Renal cortex interstitium (tissue), 11 donors: ENCODE measurements at regions not wholly inside any gene's neighbourhood (a gene's known extent, or its start where the extent isn't known, plus 50 kb on each side); places are given as distances from the start of the nearest gene placed in this dataset.

Experiments used
- DNase-seq, 11 donors: peaks; one replicate each; pipeline ENCODE4 v3.0.0-alpha.2; 2013; ENCODE audit warnings: low read depth in 9 of 11, low spot score in 4 of 11; ENCODE audit errors: extremely low read depth in 1 of 11

GRCh38 chr22:48948575-48949170 lies 879.0 kb downstream of the BRD1 start:
- DNase-seq, result no peak

DNA sequence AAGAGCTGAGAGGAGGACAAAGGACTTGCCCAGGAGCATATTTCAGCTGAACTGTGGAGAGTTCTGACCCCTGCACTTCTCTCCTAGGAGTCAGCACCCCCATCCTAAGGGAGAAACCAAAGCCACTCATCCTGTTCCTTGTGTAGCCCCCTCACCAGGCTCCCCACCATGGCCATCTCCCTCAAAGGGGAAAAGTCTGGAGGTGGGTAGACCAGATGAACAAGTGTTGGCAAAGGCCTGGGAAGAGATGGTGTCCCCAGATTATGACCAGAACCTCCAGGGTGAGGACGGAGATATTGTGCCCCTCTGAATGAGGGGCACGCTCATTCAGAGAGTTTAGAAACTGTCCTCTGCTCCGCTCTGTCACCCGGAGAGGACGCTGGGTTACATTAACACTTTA lies 880.0 kb downstream of the BRD1 start:
- DNase-seq, result no peak

GRCh38 chr22:48945621-48946458 lies 881.8 kb downstream of the BRD1 start:
- no peak for DNase-seq

GRCh38 chr22:48944751-48945620 lies 882.7 kb downstream of the BRD1 start:
- DNase-seq, result no peak

- DNase-seq, result no peak
Measured at GRCh38 chr22:48944433-48944750, 883.3 kb downstream of the BRD1 start.

DNA sequence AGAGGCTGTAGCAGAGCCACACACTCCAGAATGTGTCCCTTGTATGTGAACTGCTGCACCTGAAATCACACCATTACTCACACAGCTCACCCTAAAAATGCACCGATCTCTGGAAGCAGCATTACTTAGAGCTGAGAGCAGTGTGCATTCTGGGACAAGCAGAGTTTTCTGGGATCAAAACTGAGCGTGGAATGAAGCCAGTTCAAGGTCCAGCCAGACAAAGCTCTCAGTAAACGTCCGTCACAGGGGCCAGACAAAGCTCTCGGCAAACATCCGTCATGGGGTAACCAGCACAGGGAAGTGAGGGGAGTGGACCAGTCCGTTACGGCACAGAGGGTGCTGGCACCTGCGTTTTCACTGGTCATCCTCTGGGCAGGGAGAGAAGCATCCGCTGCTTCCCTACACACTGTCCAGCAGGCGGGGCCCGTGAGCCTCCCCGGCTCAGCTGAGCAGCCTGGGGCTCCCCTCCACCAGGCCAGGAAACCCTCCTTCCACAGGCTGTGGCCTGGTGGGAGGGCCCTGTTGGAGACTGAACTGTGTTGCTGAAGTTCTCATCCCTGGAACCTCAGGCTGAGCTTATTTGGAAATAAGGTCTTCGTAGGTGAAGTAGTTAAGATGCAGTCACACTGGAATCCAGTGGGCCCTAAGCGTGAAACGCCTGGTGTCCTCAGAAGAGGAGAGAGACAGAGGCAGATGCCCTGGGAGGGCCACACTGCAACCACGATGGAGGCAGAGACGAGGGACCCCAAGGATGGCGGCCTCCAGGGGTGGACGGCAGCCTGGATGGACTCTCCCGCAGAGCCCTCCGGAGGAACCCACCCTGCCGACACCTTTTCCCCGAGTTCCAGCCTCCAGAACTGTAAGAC lies 883.9 kb downstream of the BRD1 start:
- no peak for DNase-seq

DNA sequence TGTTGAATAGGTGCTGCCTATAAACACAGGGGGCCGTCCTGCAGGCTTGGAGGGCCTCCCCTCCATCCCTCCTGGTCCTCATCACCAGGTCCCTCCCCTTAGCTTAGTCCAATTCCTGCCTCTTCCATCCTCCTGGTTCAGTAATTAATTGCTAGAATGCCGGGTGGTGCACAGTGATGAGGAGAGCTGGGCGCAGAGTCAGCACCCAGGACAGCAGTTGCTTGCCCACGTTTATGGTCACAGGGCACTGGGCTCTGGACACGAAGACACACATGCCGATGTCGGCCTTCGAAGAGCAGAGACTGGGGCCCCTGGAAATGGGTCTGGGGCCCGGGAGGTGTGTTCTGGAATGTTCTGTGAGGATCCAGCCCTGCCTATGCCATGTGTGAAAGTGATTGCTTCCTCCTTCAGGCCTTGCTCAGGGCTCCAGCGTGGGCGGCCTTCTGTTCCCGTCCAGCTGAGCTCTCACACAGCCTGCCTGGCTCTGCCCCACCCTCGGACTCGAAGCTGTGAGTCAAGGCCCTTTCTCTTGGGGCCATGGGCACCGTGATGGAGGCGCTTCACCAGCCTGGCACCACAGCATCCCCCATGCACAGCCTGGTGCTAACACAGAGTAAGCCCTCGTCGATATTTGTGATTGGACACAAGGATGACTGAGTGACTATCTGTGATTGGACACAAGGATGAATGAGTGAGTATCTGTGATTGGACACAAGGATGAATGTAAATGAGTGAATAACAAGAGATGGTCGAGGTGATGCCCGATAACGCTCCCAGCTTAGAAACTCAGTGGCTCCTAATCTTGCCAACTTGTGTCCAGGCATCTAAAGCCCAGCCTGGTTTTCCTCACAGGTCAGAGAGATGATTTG lies 884.7 kb downstream of the BRD1 start:
- no peak for DNase-seq

- no peak for DNase-seq
Measured at GRCh38 chr22:48941903-48942575, 885.6 kb downstream of the BRD1 start.

- DNase-seq, result no peak
Measured at GRCh38 chr22:48941033-48941902, 886.4 kb downstream of the BRD1 start.

GRCh38 chr22:48940266-48941032 lies 887.2 kb downstream of the BRD1 start:
- no peak for DNase-seq

DNA sequence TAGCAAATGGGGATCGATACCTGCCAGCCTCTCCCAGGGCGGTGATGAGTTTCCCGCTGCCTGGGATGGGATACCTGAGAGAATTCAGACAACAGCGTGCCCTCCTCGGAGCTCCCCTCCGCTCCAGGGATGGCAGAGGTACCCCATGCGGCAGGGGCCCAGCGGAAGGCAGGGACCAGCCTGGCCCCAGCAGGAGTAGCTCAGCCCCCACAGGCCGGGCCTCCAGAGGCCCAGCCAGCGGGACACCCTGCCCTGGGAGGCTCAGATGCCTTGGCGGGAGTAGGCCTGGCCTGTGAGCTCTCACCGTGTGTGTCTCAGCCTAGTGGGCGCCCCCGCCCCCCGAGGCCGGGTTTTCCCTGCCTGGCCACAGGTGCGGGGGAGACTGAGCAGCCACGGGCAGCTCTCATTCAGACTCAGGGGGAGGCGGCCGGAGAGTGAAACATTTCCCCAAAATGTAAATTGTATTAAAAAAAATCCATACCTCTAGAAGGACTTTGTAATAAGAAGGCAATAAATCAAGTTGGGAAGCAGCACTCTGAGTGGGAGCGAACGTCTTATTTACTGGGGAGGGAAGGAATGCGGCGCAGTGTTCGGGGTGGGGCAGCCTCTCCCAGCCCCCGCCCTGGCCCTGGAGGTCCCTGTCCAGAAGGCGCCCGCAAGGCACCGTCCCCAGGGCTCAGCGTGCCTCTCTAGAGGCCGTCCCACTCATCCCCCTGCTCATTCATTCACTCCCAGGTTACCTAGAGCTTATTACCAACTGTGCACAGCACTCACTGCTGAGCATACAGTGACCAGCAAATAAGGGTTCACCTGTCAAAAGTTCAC lies 888.0 kb downstream of the BRD1 start:
- DNase-seq, result peak in 1 of 11 donors; percentile 35

- DNase-seq, result no peak
Measured at GRCh38 chr22:48938741-48939140, 888.9 kb downstream of the BRD1 start.

DNA sequence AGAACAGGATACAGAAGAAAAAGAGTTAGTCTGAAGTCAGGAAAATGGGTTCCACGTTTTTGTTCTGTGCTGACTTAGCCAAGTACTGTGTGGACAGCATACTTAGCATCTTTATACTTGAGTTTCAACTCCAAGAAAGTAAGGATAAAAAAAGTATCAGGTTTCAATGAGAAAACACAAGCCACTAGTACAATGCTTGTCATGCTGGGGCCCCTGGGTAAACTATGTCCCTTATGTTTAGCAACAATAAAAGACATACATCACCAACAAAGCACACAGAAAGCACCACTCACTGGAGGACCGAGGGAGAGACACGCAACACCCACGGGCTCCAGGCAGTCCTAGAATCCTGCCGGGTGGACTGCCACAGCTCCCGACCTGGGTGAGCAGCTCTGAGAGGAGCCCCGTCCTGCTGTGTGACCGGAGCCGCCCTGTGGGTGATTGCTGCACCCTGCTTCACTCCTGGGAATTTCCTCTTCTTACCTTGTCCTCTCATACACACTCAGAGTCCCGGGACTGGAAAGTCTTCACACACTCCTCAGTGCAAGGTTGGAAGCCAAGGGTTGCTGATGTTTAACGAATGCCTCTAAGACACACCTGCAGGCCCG lies 890.5 kb downstream of the BRD1 start:
- no peak for DNase-seq

- DNase-seq, result no peak
Measured at GRCh38 chr22:48936391-48936790, 891.3 kb downstream of the BRD1 start.

DNA sequence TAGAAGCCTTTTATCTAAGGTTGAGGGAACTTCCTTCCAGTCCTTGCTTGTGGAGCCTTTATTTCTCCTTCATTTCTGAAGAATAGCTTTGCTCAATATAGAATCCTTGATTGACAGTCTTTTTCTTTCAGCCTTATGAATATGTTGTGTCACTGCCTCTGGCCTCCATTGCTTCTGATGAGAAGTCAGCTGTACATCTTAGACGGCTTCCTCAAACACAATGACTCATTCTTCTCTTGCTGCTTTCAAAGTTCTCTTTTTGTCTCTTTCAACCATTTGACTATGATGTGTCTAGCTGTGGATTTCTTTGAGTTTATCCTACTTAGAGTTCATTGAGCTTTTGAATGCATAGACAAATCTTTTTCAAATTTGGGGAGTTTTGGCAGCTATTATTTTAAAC lies 893.2 kb downstream of the BRD1 start:
- DNase-seq, result no peak
